RWPE2 (cell line): ENCODE measurements at regions not wholly inside any gene's neighbourhood (a gene's known extent, or its start where the extent isn't known, plus 50 kb on each side); places are given as distances from the start of the nearest gene placed in this dataset.

Source experiments
- ATAC-seq: fragments of 200-7000 bp; cut with Tn5 transposase; 3 replicates; pipeline ENCODE4 v1.9.1; 2021; ENCODE audit warnings: low read depth
- DNase-seq: peaks from one replicate; pipeline ENCODE4 v3.0.0-alpha.2; 2020; ENCODE audit warnings: low spot score
- H3K27ac ChIP-seq: fragments of 450-650 bp; 2 replicates; pipeline ENCODE4 v1.5.1; 2017; ENCODE audit warnings: mild to moderate bottlenecking; ENCODE audit not compliant: poor library complexity, severe bottlenecking
- H3K27me3 ChIP-seq: fragments of 250-450 bp; sonication (Bioruptor Pico); 2 replicates; pipeline ENCODE4 v1.5.1; 2021; ENCODE audit warnings: mild to moderate bottlenecking, moderate library complexity; ENCODE audit not compliant: insufficient read depth, poor library complexity, severe bottlenecking
- H3K36me3 ChIP-seq: fragments of 250-450 bp; sonication (Bioruptor Pico); 2 replicates; pipeline ENCODE4 v1.5.1; 2020; ENCODE audit warnings: low read depth, mild to moderate bottlenecking, moderate library complexity
- H3K4me1 ChIP-seq: fragments of 250-450 bp; sonication (Bioruptor Pico); 2 replicates; pipeline ENCODE4 v1.5.1; 2021; ENCODE audit warnings: mild to moderate bottlenecking, moderate library complexity; ENCODE audit not compliant: insufficient read depth, poor library complexity, severe bottlenecking
- H3K4me3 ChIP-seq: fragments of 250-450 bp; sonication (Bioruptor Pico); 2 replicates; pipeline ENCODE4 v1.5.1; 2021; ENCODE audit warnings: mild to moderate bottlenecking, moderate library complexity; ENCODE audit not compliant: severe bottlenecking
- H3K9me3 ChIP-seq: fragments of 250-450 bp; sonication (Bioruptor Pico); 2 replicates; pipeline ENCODE4 v1.5.1; 2021; ENCODE audit warnings: mild to moderate bottlenecking, moderate library complexity; ENCODE audit not compliant: severe bottlenecking
- CTCF ChIP-seq: fragments of 450-650 bp; IDR thresholded peaks from one replicate; pipeline ENCODE4 v1.5.1; 2017; ENCODE audit warnings: mild to moderate bottlenecking, moderate library complexity; ENCODE audit not compliant: poor library complexity, severe bottlenecking

GRCh38 chr2:122515731-122516290 is 760.4 kb downstream of the TSN start:
- Histone ChIP-seq H3K4me1 (no peaks in the 10 kb centered on the region), H3K27ac (no peak overlapping the region), H3K4me3 (no peak overlapping the region), H3K9me3 (no peaks in the 10 kb centered on the region), H3K27me3 (no peaks in the 10 kb centered on the region), H3K36me3 (no peaks in the 10 kb centered on the region)
- ATAC-seq: no peak
- no peak for TF ChIP-seq CTCF
- DNase-seq: no peak

- H3K4me1 ChIP-seq: no peaks in the 10 kb centered on the region
- no peaks in the 10 kb centered on the region for H3K9me3 ChIP-seq
- H3K4me3 ChIP-seq: no peak overlapping the region
Measured at GRCh38 chr2:122516775-122517174, 761.3 kb downstream of the TSN start.

GRCh38 chr2:122519366-122519765 is 763.9 kb downstream of the TSN start:
- Histone ChIP-seq H3K4me1 (no peaks in the 10 kb centered on the region), H3K36me3 (no peaks in the 10 kb centered on the region), H3K27ac (no peak overlapping the region), H3K4me3 (no peak overlapping the region), H3K27me3 (no peaks in the 10 kb centered on the region), H3K9me3 (no peaks in the 10 kb centered on the region)
- peak; percentile 23 for TF ChIP-seq CTCF
- DNase-seq (no peak), ATAC-seq (no peak)

More at GRCh38 chr2:122516775-122517174, 761.3 kb downstream of the TSN start:
- DNase-seq (no peak), ATAC-seq (no peak)
- Histone ChIP-seq H3K36me3 (no peaks in the 10 kb centered on the region), H3K27me3 (no peaks in the 10 kb centered on the region), H3K27ac (no peak overlapping the region)
- no peak for TF ChIP-seq CTCF

- Histone ChIP-seq H3K27me3 (no peaks in the 10 kb centered on the region), H3K9me3 (no peaks in the 10 kb centered on the region), H3K36me3 (no peaks in the 10 kb centered on the region), H3K27ac (no peak overlapping the region), H3K4me3 (no peak overlapping the region), H3K4me1 (no peaks in the 10 kb centered on the region)
- no peak for DNase-seq
- no peak for ATAC-seq
- no peak for TF ChIP-seq CTCF
Measured at GRCh38 chr2:122519821-122520611, 764.6 kb downstream of the TSN start.

GRCh38 chr2:122523143-122523542 is 767.7 kb downstream of the TSN start:
- Histone ChIP-seq H3K36me3 (no peaks in the 10 kb centered on the region), H3K9me3 (no peaks in the 10 kb centered on the region), H3K4me3 (no peak overlapping the region), H3K27me3 (no peaks in the 10 kb centered on the region), H3K27ac (no peak overlapping the region), H3K4me1 (no peaks in the 10 kb centered on the region)
- ATAC-seq: no peak
- DNase-seq: no peak
- TF ChIP-seq CTCF: no peak
